ENCODE measurements at regions not wholly inside any gene's neighbourhood (a gene's known extent, or its start where the extent isn't known, plus 50 kb on each side); places are given as distances from the start of the nearest gene placed in this dataset.

- H3K4ac ChIP-seq (ENCODE audit: low read depth, low read length), result no peak overlapping the region
- H3K18ac ChIP-seq (ENCODE audit: low read length), result no peak overlapping the region
- H4K8ac ChIP-seq (ENCODE audit: low read depth, low read length), result no peak overlapping the region
- H2BK5ac ChIP-seq (ENCODE audit: low read depth, low read length, poor library complexity), result no peak overlapping the region
- no peaks in the 10 kb centered on the region for H3K36me3 ChIP-seq (ENCODE audit: control insufficient read depth in 1 of 2, insufficient read depth in 2 of 2, low read length in 2 of 2)
- H4K91ac ChIP-seq (ENCODE audit: low read depth, low read length), result no peak overlapping the region
- H3K4me2 ChIP-seq (ENCODE audit: low read length), result no peak overlapping the region
- no peak overlapping the region for H3K9ac ChIP-seq (ENCODE audit: low read length)
- H3K79me1 ChIP-seq (ENCODE audit: low read length), result no peaks in the 10 kb centered on the region
- no peak overlapping the region for H3K23ac ChIP-seq (ENCODE audit: low read length)
- H2AFZ ChIP-seq (ENCODE audit: insufficient read depth, low read length, poor library complexity), result no peak overlapping the region
- DNase-seq, result no peak
- no peaks in the 10 kb centered on the region for H3K9me3 ChIP-seq (ENCODE audit: insufficient read depth, low read depth, low read length)
- no peaks in the 10 kb centered on the region for H3K79me2 ChIP-seq (ENCODE audit: control insufficient read depth, insufficient read depth, low read length, poor library complexity)
- no peak overlapping the region for H2AK5ac ChIP-seq (ENCODE audit: low read length)
- no peak overlapping the region for H4K12ac ChIP-seq (ENCODE audit: low read depth, low read length)
- no peaks in the 10 kb centered on the region for H3K27me3 ChIP-seq (ENCODE audit: insufficient read depth, low read length)
- H3K4me3 ChIP-seq (ENCODE audit: low read depth, low read length), result no peak overlapping the region
- no peak overlapping the region for H3K14ac ChIP-seq (ENCODE audit: low read length)
- no CpG with 5 or more reads among the region's 1 CpG for WGBS (ENCODE audit: extremely low coverage, insufficient coverage, insufficient read length)
- H3K27ac ChIP-seq (ENCODE audit: low read depth, low read length), result no peak overlapping the region
- H2BK120ac ChIP-seq (ENCODE audit: insufficient read depth, low read length, poor library complexity), result no peak overlapping the region
- H2BK12ac ChIP-seq (ENCODE audit: low read length), result no peak overlapping the region
- H3K4me1 ChIP-seq (ENCODE audit: control insufficient read depth in 1 of 2, insufficient read depth in 2 of 2, low read length in 2 of 2), result no peaks in the 10 kb centered on the region
Observed at GRCh38 chr20:6515261-6515660, 252.2 kb upstream of the BMP2 start.

GRCh38 chr20:6513599-6513998, 253.9 kb upstream of the BMP2 start:
- Histone ChIP-seq H4K91ac (ENCODE audit: low read depth, low read length) (no peak overlapping the region), H4K8ac (ENCODE audit: low read depth, low read length) (no peak overlapping the region)
- no CpG with 5 or more reads among the region's 6 CpGs for WGBS (ENCODE audit: extremely low coverage, insufficient coverage, insufficient read length)

GRCh38 chr20:6509374-6509773, 258.1 kb upstream of the BMP2 start:
- Histone ChIP-seq H4K91ac (ENCODE audit: low read depth, low read length) (no peak overlapping the region), H4K8ac (ENCODE audit: low read depth, low read length) (no peak overlapping the region), H3K79me2 (ENCODE audit: control insufficient read depth, insufficient read depth, low read length, poor library complexity) (no peaks in the 10 kb centered on the region), H3K4me1 (ENCODE audit: control insufficient read depth in 1 of 2, insufficient read depth in 2 of 2, low read length in 2 of 2) (no peaks in the 10 kb centered on the region), H2AFZ (ENCODE audit: insufficient read depth, low read length, poor library complexity) (no peak overlapping the region), H3K18ac (ENCODE audit: low read length) (no peak overlapping the region), H3K27me3 (ENCODE audit: insufficient read depth, low read length) (no peaks in the 10 kb centered on the region), H2BK5ac (ENCODE audit: low read depth, low read length, poor library complexity) (no peak overlapping the region), H3K23ac (ENCODE audit: low read length) (no peak overlapping the region), H3K9me3 (ENCODE audit: insufficient read depth, low read depth, low read length) (no peaks in the 10 kb centered on the region), H3K14ac (ENCODE audit: low read length) (no peak overlapping the region), H2BK120ac (ENCODE audit: insufficient read depth, low read length, poor library complexity) (no peak overlapping the region), H3K4me2 (ENCODE audit: low read length) (no peak overlapping the region), H2AK5ac (ENCODE audit: low read length) (no peak overlapping the region), H4K12ac (ENCODE audit: low read depth, low read length) (no peak overlapping the region), H3K79me1 (ENCODE audit: low read length) (no peaks in the 10 kb centered on the region), H3K36me3 (ENCODE audit: control insufficient read depth in 1 of 2, insufficient read depth in 2 of 2, low read length in 2 of 2) (no peaks in the 10 kb centered on the region), H3K9ac (ENCODE audit: low read length) (no peak overlapping the region), H2BK12ac (ENCODE audit: low read length) (no peak overlapping the region), H3K4me3 (ENCODE audit: low read depth, low read length) (no peak overlapping the region), H3K27ac (ENCODE audit: low read depth, low read length) (no peak overlapping the region), H3K4ac (ENCODE audit: low read depth, low read length) (no peak overlapping the region)
- no CpG with 5 or more reads among the region's 1 CpG for WGBS (ENCODE audit: extremely low coverage, insufficient coverage, insufficient read length)
- no peak for DNase-seq

More at GRCh38 chr20:6513599-6513998, 253.9 kb upstream of the BMP2 start:
- no peak overlapping the region for H3K4ac ChIP-seq (ENCODE audit: low read depth, low read length)
- H2BK12ac ChIP-seq (ENCODE audit: low read length), result no peak overlapping the region
- H2BK120ac ChIP-seq (ENCODE audit: insufficient read depth, low read length, poor library complexity), result no peak overlapping the region
- no peaks in the 10 kb centered on the region for H3K4me1 ChIP-seq (ENCODE audit: control insufficient read depth in 1 of 2, insufficient read depth in 2 of 2, low read length in 2 of 2)
- no peak overlapping the region for H3K4me2 ChIP-seq (ENCODE audit: low read length)
- no peak overlapping the region for H3K27ac ChIP-seq (ENCODE audit: low read depth, low read length)
- no peaks in the 10 kb centered on the region for H3K79me1 ChIP-seq (ENCODE audit: low read length)
- no peaks in the 10 kb centered on the region for H3K36me3 ChIP-seq (ENCODE audit: control insufficient read depth in 1 of 2, insufficient read depth in 2 of 2, low read length in 2 of 2)
- H3K9me3 ChIP-seq (ENCODE audit: insufficient read depth, low read depth, low read length), result no peaks in the 10 kb centered on the region
- H3K18ac ChIP-seq (ENCODE audit: low read length), result no peak overlapping the region
- no peak overlapping the region for H2AFZ ChIP-seq (ENCODE audit: insufficient read depth, low read length, poor library complexity)
- no peak overlapping the region for H4K12ac ChIP-seq (ENCODE audit: low read depth, low read length)
- H2BK5ac ChIP-seq (ENCODE audit: low read depth, low read length, poor library complexity), result no peak overlapping the region
- H3K4me3 ChIP-seq (ENCODE audit: low read depth, low read length), result no peak overlapping the region
- no peaks in the 10 kb centered on the region for H3K27me3 ChIP-seq (ENCODE audit: insufficient read depth, low read length)
- DNase-seq, result no peak
- H3K23ac ChIP-seq (ENCODE audit: low read length), result no peak overlapping the region
- H3K14ac ChIP-seq (ENCODE audit: low read length), result no peak overlapping the region
- H2AK5ac ChIP-seq (ENCODE audit: low read length), result no peak overlapping the region
- H3K9ac ChIP-seq (ENCODE audit: low read length), result no peak overlapping the region
- H3K79me2 ChIP-seq (ENCODE audit: control insufficient read depth, insufficient read depth, low read length, poor library complexity), result no peaks in the 10 kb centered on the region

- Histone ChIP-seq H3K14ac (ENCODE audit: low read length) (no peak overlapping the region), H3K4me1 (ENCODE audit: control insufficient read depth in 1 of 2, insufficient read depth in 2 of 2, low read length in 2 of 2) (no peaks in the 10 kb centered on the region), H3K4me2 (ENCODE audit: low read length) (no peak overlapping the region), H2BK5ac (ENCODE audit: low read depth, low read length, poor library complexity) (no peak overlapping the region), H3K23ac (ENCODE audit: low read length) (no peak overlapping the region), H2AK5ac (ENCODE audit: low read length) (no peak overlapping the region), H2AFZ (ENCODE audit: insufficient read depth, low read length, poor library complexity) (no peak overlapping the region), H3K79me1 (ENCODE audit: low read length) (no peaks in the 10 kb centered on the region), H3K18ac (ENCODE audit: low read length) (no peak overlapping the region), H3K9me3 (ENCODE audit: insufficient read depth, low read depth, low read length) (no peaks in the 10 kb centered on the region), H3K27me3 (ENCODE audit: insufficient read depth, low read length) (no peaks in the 10 kb centered on the region), H2BK12ac (ENCODE audit: low read length) (no peak overlapping the region), H3K9ac (ENCODE audit: low read length) (no peak overlapping the region), H3K4ac (ENCODE audit: low read depth, low read length) (no peak overlapping the region), H3K79me2 (ENCODE audit: control insufficient read depth, insufficient read depth, low read length, poor library complexity) (no peaks in the 10 kb centered on the region), H2BK120ac (ENCODE audit: insufficient read depth, low read length, poor library complexity) (no peak overlapping the region), H4K12ac (ENCODE audit: low read depth, low read length) (no peak overlapping the region), H4K8ac (ENCODE audit: low read depth, low read length) (no peak overlapping the region), H3K36me3 (ENCODE audit: control insufficient read depth in 1 of 2, insufficient read depth in 2 of 2, low read length in 2 of 2) (no peaks in the 10 kb centered on the region), H4K91ac (ENCODE audit: low read depth, low read length) (no peak overlapping the region), H3K27ac (ENCODE audit: low read depth, low read length) (no peak overlapping the region), H3K4me3 (ENCODE audit: low read depth, low read length) (no peak overlapping the region)
- WGBS (ENCODE audit: extremely low coverage, insufficient coverage, insufficient read length), result no CpG with 5 or more reads among the region's 3 CpGs
- DNase-seq, result no peak
Observed at GRCh38 chr20:6506906-6507305, 260.6 kb upstream of the BMP2 start.

All from trophoblast cell (in vitro differentiated cells and primary cell).